Osteocyte (in vitro differentiated cells): ENCODE measurements at regions not wholly inside any gene's neighbourhood (a gene's known extent, or its start where the extent isn't known, plus 50 kb on each side); places are given as distances from the start of the nearest gene placed in this dataset.

Experiments
- DNase-seq: peaks from one replicate; pipeline ENCODE4 v3.0.0; 2021; ENCODE audit warnings: mixed read lengths; ENCODE audit not compliant: unreplicated experiment; ENCODE audit errors: extremely low spot score
- H3K27ac Mint-ChIP-seq: one replicate; pipeline ENCODE4 v1.8.0; 2021; ENCODE audit warnings: mild to moderate bottlenecking, mixed read lengths; ENCODE audit not compliant: unreplicated experiment
- H3K27me3 Mint-ChIP-seq: one replicate; pipeline ENCODE4 v1.8.0; 2021; ENCODE audit warnings: mixed read lengths; ENCODE audit not compliant: unreplicated experiment
- H3K36me3 Mint-ChIP-seq: one replicate; pipeline ENCODE4 v1.8.0; 2021; ENCODE audit warnings: mixed read lengths; ENCODE audit not compliant: unreplicated experiment
- H3K4me1 Mint-ChIP-seq: one replicate; pipeline ENCODE4 v1.8.0; 2021; ENCODE audit warnings: mixed read lengths; ENCODE audit not compliant: unreplicated experiment
- H3K4me3 Mint-ChIP-seq: one replicate; pipeline ENCODE4 v1.8.0; 2021; ENCODE audit warnings: mild to moderate bottlenecking, moderate library complexity, mixed read lengths; ENCODE audit not compliant: unreplicated experiment
- H3K9me3 Mint-ChIP-seq: one replicate; pipeline ENCODE4 v1.8.0; 2021; ENCODE audit warnings: mixed read lengths; ENCODE audit not compliant: unreplicated experiment
- CTCF ChIP-seq: fragments of 200-600 bp; sonication (generic); IDR thresholded peaks from 2 replicates; pipeline ENCODE4 v1.5.0; 2021; ENCODE audit warnings: antibody characterized with exemption, mild to moderate bottlenecking, moderate library complexity

- peaks cover 37% of the 10 kb centered on the region for H3K27me3 Mint-ChIP-seq
- no peaks in the 10 kb centered on the region for H3K9me3 Mint-ChIP-seq
- no peak for DNase-seq
- H3K27ac Mint-ChIP-seq: no peak overlapping the region
- no peak overlapping the region for H3K4me3 Mint-ChIP-seq
- H3K4me1 Mint-ChIP-seq: no peaks in the 10 kb centered on the region
- no peaks in the 10 kb centered on the region for H3K36me3 Mint-ChIP-seq
- TF ChIP-seq CTCF: no peak
Observed at GRCh38 chr18:61096226-61096625, 237.0 kb upstream of the CDH20 start.

GRCh38 chr18:61107113-61107512, 226.1 kb upstream of the CDH20 start:
- TF ChIP-seq CTCF: no peak
- Mint-ChIP-seq H3K27ac (no peak overlapping the region), H3K9me3 (no peaks in the 10 kb centered on the region), H3K36me3 (no peaks in the 10 kb centered on the region), H3K27me3 (peaks cover 31% of the 10 kb centered on the region), H3K4me3 (no peak overlapping the region), H3K4me1 (no peaks in the 10 kb centered on the region)
- DNase-seq: no peak

- no peak for DNase-seq
- no peaks in the 10 kb centered on the region for H3K4me1 Mint-ChIP-seq
- no peaks in the 10 kb centered on the region for H3K36me3 Mint-ChIP-seq
- H3K27me3 Mint-ChIP-seq: peaks cover 33% of the 10 kb centered on the region
- no peak overlapping the region for H3K27ac Mint-ChIP-seq
- no peaks in the 10 kb centered on the region for H3K9me3 Mint-ChIP-seq
- no peak overlapping the region for H3K4me3 Mint-ChIP-seq
- TF ChIP-seq CTCF: no peak
Observed at GRCh38 chr18:61108706-61109105, 224.5 kb upstream of the CDH20 start.

- Mint-ChIP-seq H3K27me3 (peaks cover 19% of the 10 kb centered on the region), H3K27ac (no peak overlapping the region), H3K9me3 (no peaks in the 10 kb centered on the region), H3K4me3 (no peak overlapping the region), H3K36me3 (no peaks in the 10 kb centered on the region), H3K4me1 (no peaks in the 10 kb centered on the region)
- no peak for TF ChIP-seq CTCF
- no peak for DNase-seq
Observed at GRCh38 chr18:61123309-61123708, 209.9 kb upstream of the CDH20 start.

GRCh38 chr18:61127714-61128467, 205.3 kb upstream of the CDH20 start:
- H3K9me3 Mint-ChIP-seq: no peaks in the 10 kb centered on the region
- DNase-seq: no peak
- H3K27ac Mint-ChIP-seq: no peak overlapping the region
- peaks cover 7% of the 10 kb centered on the region for H3K27me3 Mint-ChIP-seq
- TF ChIP-seq CTCF: no peak
- no peak overlapping the region for H3K4me3 Mint-ChIP-seq
- H3K4me1 Mint-ChIP-seq: no peaks in the 10 kb centered on the region
- H3K36me3 Mint-ChIP-seq: no peaks in the 10 kb centered on the region
